Activated naive CD4-positive, alpha-beta T cell treated with anti-CD3 and anti-CD28 coated beads, Interleukin-2, amount 50 U/mL, for 72 hours (primary cell): ENCODE measurements at regions not wholly inside any gene's neighbourhood (a gene's known extent, or its start where the extent isn't known, plus 50 kb on each side); places are given as distances from the start of the nearest gene placed in this dataset.

Source experiments
- ATAC-seq, 2 donors: fragments of 150-1000 bp; cut with Tn5 transposase; 2 replicates each; pipeline ENCODE4 v1.10.0; 2021; ENCODE audit warnings: mild to moderate bottlenecking in 2 of 2, moderate library complexity in 2 of 2
- DNase-seq, 2 donors: peaks; one replicate each; pipeline ENCODE4 v3.0.0; 2021 to 2022; ENCODE audit warnings: low spot score in 2 of 2
- H3K27ac Mint-ChIP-seq, 2 donors: one replicate each; pipeline ENCODE4 v1.8.0; 2022; ENCODE audit warnings: mild to moderate bottlenecking in 2 of 2, mixed read lengths in 2 of 2
- H3K36me3 Mint-ChIP-seq, 2 donors: one replicate each; pipeline ENCODE4 v1.8.0; 2022; ENCODE audit warnings: mixed read lengths in 2 of 2
- H3K9me3 Mint-ChIP-seq, 2 donors: one replicate each; pipeline ENCODE4 v1.8.0; 2022; ENCODE audit warnings: mixed read lengths in 2 of 2

DNA sequence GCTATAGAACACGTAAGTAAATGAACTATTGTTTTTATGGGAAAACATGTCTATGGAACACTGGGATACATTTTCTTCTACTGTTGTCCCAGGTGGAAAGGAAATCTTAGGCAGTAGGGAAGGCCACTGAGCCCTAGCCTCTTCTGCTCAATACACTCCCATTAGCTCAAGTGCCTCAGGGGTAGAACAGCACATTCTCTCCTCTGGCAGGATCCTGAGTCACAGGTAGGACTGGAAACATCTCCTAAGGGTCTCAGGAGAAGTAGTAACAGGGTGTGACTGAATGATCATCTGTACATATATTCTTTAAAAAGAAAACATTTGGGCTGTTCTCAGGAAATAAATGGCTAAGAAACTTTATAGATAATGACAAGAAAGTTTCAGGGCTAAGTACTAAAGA lies 175.6 kb upstream of the ESRRG start:
- Mint-ChIP-seq H3K9me3 (peaks cover 5 to 12% of the 10 kb centered on the region in 2 donors), H3K27ac (no peak overlapping the region), H3K36me3 (no peaks in the 10 kb centered on the region)
- ATAC-seq (no peak), DNase-seq (no peak)

DNA sequence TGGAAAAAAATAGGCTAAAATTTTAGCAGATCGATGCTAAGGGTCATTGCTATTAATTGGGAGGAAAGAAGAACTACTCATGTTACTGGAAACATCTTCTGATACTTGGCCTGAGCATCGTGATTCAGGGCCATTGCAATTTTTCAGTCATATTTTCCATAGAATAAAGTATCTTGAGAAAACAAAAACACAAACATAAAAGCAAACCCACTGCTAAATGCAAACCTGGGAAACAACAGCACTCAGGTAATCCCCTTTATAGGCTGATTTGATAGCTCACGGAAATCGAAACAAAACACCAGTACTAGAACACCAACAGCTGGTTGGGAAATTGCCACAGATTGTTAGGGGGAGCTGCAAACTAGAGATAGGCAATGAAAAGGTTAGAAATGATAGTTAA lies 172.9 kb upstream of the ESRRG start:
- ATAC-seq (no peak), DNase-seq (no peak)
- H3K9me3 Mint-ChIP-seq = peaks cover 5 to 11% of the 10 kb centered on the region in 2 donors
- H3K36me3 Mint-ChIP-seq = peaks cover 0 to 3% of the 10 kb centered on the region in 2 donors
- no peak overlapping the region for H3K27ac Mint-ChIP-seq

DNA sequence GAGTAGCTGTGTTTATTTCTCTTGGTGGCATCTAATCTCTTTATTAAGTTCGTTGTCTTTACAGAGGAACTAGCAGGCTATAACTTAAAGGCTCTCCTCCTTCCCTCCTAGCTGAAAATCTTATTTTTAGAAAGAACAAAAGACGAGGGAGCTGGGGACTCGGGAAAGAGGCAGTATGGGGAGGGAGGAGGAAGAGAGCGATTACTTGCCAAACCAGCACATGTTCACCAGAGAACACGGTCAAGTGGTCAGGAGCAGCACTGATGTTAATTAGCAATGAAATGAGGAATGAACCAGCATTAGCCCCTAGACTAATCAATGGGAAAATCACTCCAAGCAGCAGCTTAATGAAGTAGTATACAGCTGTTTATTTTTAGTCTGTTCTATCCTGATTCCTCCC lies 171.3 kb upstream of the ESRRG start:
- H3K9me3 Mint-ChIP-seq = peaks cover 5 to 11% of the 10 kb centered on the region in 2 donors
- DNase-seq = no peak
- H3K27ac Mint-ChIP-seq = no peak overlapping the region
- ATAC-seq = no peak
- peaks cover 0 to 4% of the 10 kb centered on the region in 2 donors for H3K36me3 Mint-ChIP-seq

DNA sequence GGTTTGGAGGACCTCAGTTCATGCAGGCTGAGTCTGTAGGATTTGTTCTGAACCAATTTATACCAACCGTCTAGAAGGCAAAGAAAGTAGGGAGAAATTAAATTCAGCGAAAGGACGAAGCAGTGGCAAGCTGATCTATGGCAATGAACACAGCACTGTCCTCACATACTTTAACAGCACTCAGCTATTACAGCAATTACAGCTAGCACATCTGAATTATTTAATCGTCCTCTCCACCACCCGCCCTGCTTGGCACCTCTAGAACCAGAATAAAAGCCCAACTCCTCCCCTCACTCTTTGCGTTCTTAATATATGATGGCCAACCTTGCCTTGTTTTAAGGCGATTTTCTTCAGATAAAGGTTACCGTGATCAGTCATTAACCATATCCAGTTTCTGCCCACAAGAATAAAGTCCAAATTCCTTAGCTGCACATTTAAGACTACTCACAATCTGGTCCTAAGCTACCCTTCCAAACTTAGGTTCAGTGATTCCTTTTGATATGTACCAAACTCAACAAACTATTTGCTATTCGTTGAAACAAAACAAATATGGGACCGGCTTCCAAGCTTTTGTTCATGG lies 169.4 kb upstream of the ESRRG start:
- Mint-ChIP-seq H3K36me3 (peaks cover 0 to 4% of the 10 kb centered on the region in 2 donors), H3K27ac (peak overlapping the region in 1 of 2 donors; percentile 47), H3K9me3 (peaks cover 5 to 11% of the 10 kb centered on the region in 2 donors)
- ATAC-seq = no peak
- no peak for DNase-seq

DNA sequence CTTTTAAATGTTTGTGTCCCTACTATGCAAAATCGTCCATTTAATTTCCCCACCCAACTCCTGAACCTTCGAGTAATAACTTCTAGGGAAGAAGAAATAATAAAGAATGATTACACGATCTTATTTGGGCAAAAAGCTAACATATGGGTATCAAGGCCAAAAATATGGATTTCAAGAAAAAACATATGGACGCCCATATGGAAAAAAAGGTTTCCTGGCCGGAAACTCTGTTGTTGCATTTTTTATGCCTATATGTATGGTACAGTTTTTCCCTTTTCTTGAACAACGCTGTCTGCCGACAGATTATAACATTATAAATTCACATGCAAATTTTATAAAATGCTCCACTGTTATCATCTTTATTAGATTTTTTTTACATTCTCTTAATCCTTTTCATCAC lies 167.6 kb upstream of the ESRRG start:
- H3K9me3 Mint-ChIP-seq = peaks cover 0 to 4% of the 10 kb centered on the region in 2 donors
- ATAC-seq = no peak
- peaks cover 0 to 4% of the 10 kb centered on the region in 2 donors for H3K36me3 Mint-ChIP-seq
- no peak overlapping the region for H3K27ac Mint-ChIP-seq
- DNase-seq = no peak

DNA sequence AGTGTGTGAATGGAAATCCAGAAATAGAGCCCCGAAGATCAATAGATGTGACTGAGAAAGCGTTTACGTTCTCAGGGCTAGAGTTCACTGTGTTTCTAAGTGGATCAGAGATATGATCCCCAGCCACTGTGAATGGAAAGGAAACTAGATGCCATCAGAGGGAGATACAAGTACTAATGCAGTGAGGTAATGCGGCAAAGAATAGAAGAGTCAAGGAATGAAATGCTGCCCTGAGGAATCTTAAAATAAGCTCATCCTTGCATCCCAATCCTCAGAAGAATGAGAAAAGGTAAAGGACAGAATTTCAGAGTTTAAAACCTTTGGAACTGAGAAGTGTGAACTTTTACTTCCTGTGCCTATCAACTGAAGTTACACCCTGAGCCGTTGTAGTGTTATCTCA lies 165.5 kb upstream of the ESRRG start:
- H3K27ac Mint-ChIP-seq = no peak overlapping the region
- DNase-seq (no peak), ATAC-seq (no peak)
- peaks cover 0 to 4% of the 10 kb centered on the region in 2 donors for H3K36me3 Mint-ChIP-seq
- H3K9me3 Mint-ChIP-seq = peaks cover 0 to 7% of the 10 kb centered on the region in 2 donors

DNA sequence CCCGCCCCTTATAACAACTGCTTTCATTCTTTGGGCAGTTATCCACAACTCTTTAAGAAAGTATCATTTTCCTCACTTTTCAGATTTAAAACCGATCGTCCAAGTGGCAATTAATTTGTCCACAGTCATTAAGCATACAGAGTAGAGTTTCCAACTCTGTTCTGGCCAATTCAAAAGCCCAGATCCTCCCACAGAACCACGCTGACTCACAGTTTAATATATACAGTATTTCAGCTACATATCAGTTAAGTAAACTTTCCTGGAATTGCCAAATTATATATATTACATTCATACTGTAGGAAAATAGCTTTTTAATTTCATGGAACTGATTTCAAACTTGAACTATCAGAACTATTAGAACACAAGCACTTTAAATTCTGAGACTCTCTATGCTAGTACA lies 163.8 kb upstream of the ESRRG start:
- DNase-seq (no peak), ATAC-seq (no peak)
- H3K27ac Mint-ChIP-seq = no peak overlapping the region
- H3K36me3 Mint-ChIP-seq = peaks cover 0 to 4% of the 10 kb centered on the region in 2 donors
- peaks cover 0 to 7% of the 10 kb centered on the region in 2 donors for H3K9me3 Mint-ChIP-seq

DNA sequence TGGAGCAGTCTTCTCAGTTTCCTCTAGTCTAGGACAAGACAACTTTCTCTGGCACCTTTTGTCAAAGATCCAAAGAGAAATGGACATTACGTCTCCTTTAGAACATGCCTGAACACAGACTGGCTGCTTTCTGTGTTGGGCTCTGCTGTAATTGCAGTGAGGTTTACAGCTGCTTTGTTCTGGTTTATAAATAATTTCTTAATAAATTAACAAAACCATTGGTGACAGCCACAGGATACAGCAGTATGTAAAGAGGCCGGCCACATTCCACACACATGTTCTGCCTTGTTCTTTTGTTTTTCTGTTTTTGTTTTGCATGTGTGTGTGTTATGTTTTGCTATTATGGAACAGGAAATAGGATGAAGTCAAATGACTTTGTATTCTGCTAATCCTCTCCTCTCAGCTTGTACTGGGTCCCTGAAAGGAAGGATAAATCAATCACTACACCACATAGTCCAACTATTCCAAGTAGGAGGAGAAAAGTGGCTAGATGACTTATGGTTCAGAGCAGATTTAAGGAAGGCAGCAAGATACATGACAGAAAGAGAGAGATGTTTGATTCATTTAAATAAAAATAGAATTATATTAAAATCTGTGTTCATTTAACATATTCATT lies 161.5 kb upstream of the ESRRG start:
- Mint-ChIP-seq H3K36me3 (no peaks in the 10 kb centered on the region), H3K9me3 (peaks cover 0 to 3% of the 10 kb centered on the region in 2 donors), H3K27ac (no peak overlapping the region)
- ATAC-seq (no peak), DNase-seq (no peak)

DNA sequence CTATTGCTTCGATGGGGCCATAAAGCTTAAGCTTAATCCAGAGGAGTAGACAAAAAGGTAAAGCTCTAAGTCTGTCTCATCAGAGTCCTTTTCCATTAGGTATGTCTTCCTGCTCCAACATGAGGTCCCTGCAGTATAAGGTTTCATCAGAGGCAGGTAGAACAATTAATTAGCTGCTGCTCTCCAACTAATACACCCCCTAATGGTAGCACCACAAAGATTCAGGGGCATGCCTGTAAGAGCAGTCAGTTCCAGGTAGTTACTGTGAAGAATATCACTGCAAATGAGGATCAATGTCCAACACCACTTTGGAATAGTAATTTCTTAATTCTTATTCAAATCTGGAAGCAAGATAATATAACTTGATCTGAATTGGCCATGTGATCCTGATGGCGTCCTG lies 160.3 kb upstream of the ESRRG start:
- H3K9me3 Mint-ChIP-seq = peaks cover 0 to 3% of the 10 kb centered on the region in 2 donors
- no peak overlapping the region for H3K27ac Mint-ChIP-seq
- no peaks in the 10 kb centered on the region for H3K36me3 Mint-ChIP-seq
- ATAC-seq (no peak), DNase-seq (no peak)

DNA sequence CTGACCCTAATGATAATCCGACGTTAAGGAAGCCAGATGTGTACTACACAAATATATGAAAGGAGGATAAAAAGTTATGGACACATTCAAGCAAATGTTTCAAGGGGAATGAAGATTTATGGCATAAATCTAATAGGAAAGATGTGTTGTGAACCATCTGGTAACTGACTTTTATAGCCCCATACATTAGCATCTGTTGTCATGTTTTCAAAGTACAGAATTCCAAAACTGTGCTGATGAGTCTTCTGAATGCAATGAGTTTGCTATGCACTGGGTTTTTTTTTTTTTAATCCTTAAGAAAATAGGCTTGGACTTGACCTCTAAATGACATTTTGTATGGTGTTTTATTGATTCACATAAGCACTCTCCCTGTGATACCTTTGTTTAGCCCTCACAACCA lies 158.5 kb upstream of the ESRRG start:
- no peak for ATAC-seq
- no peaks in the 10 kb centered on the region for H3K36me3 Mint-ChIP-seq
- no peak for DNase-seq
- H3K9me3 Mint-ChIP-seq = peaks cover 0 to 3% of the 10 kb centered on the region in 2 donors
- no peak overlapping the region for H3K27ac Mint-ChIP-seq

DNA sequence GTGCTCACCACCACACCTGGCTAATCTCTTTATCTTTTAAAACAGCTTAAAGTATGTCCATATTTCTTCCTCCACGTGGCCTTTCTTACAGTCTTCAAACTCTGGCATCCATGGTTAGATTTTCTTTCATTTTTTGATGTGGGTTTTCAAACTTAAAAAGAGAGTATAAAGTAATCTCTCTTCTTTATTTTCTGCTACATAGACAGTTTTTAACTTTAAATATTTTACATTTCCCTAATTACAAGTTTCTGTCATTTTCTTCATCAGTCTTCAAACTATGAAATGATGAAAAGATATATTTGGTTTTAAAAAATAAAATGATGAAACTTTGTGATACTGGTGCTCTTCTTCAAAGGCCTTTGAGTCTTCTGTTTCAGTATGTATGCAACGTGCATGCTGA lies 143.5 kb upstream of the ESRRG start:
- no peak for ATAC-seq
- Mint-ChIP-seq H3K27ac (no peak overlapping the region), H3K9me3 (peaks cover 0 to 14% of the 10 kb centered on the region in 2 donors)

DNA sequence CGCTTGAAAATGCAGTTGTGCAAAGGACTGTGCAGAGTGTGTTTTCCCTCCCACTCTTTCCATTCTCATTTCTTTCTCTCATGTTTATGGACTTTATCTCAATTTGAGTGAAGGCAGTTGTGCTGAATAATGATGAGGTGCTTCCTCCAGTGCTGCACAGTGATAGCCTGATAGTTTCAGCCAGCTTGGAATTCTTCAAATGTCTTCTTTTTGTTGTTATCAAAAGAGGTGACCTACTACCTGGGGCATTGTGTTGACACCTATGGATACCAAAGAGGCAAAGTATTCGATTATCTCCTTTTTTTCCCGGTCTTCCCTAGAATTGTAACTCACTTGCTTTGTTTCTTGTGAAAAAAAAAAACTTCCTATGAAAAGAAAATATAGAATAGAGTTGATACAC lies 132.6 kb upstream of the ESRRG start:
- H3K9me3 Mint-ChIP-seq = peaks cover 11 to 24% of the 10 kb centered on the region in 2 donors
- ATAC-seq = no peak
- H3K36me3 Mint-ChIP-seq = no peaks in the 10 kb centered on the region

More for the DNA sequence above, 143.5 kb upstream of the ESRRG start:
- DNase-seq = no peak
- no peaks in the 10 kb centered on the region for H3K36me3 Mint-ChIP-seq

DNA sequence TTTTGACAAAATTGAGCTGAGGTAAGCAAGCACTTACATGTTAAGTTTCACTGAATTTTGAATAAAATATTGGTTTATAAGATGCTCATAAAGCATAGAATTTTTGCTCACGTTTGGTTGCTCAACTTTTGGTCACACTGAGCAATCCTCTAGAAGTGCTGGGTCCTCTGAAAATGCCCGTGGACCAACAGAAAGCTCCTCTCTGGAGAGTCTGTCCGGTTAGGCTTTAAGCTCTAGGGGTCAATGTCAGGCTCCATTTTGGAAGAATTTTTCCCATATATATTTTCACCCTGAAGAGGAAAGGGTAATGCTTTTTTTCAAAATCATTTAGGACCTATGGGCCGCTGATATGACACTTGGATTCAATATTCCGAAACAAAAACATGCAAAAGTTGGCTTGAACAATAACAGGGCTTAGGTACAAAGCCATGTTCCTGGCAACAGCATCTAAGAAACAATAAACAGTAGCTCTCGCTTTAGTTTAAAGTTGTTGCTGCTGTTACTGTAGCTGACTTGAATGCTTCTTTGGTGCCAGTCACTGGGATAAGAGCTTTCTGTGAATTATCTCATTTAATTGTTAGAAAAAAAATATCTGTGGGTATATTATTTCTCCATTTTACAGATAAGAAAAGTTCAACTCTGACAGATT lies 131.7 kb upstream of the ESRRG start:
- no peak for ATAC-seq

More for the DNA sequence above, 132.6 kb upstream of the ESRRG start:
- DNase-seq = no peak
- no peak overlapping the region for H3K27ac Mint-ChIP-seq

DNA sequence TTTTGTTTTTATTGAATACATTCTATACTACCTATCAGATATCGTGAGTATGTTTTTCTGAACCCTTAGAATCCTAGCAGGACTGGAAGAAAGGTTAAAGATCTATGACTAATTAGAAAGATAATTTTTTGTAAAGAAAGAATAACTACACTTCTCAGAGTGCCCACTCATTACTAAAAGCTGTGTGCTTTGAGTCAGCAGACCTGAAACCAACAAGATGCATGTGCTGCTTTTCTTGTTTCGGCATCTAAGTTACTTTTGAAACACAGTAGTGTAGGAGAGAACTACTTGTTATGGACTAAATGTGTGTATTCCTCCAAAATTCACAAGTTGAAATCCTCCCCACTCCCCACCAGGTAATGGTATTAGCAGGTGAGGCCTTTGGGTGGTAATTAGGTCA lies 127.8 kb upstream of the ESRRG start:
- Mint-ChIP-seq H3K9me3 (peaks cover 6 to 11% of the 10 kb centered on the region in 2 donors), H3K27ac (no peak overlapping the region), H3K36me3 (no peaks in the 10 kb centered on the region)
- no peak for DNase-seq
- ATAC-seq = no peak

More for the DNA sequence above, 131.7 kb upstream of the ESRRG start:
- no peak for DNase-seq
- Mint-ChIP-seq H3K27ac (no peak overlapping the region), H3K9me3 (peaks cover 11 to 21% of the 10 kb centered on the region in 2 donors), H3K36me3 (no peaks in the 10 kb centered on the region)

DNA sequence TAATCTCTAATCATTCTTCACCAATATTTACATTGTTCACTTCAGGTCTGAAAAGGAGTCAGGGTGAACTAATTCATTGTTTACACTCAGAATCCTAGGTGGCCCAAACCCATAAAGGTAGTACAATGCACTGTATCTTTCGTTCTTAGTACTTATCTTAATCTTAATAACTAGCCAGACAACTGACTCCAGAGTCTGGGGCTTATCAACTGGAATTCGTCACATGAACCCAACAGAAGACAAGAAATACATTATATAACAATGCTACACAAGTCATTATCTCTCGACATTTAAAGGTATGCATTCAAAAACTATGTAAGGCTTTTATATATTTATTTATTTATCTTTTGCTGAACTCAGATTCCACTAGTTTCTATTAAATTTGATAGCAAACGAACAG lies 125.9 kb upstream of the ESRRG start:
- H3K36me3 Mint-ChIP-seq = peaks cover 0 to 5% of the 10 kb centered on the region in 2 donors
- no peak for ATAC-seq
- H3K9me3 Mint-ChIP-seq = peaks cover 12 to 17% of the 10 kb centered on the region in 2 donors
- no peak for DNase-seq
- no peak overlapping the region for H3K27ac Mint-ChIP-seq

DNA sequence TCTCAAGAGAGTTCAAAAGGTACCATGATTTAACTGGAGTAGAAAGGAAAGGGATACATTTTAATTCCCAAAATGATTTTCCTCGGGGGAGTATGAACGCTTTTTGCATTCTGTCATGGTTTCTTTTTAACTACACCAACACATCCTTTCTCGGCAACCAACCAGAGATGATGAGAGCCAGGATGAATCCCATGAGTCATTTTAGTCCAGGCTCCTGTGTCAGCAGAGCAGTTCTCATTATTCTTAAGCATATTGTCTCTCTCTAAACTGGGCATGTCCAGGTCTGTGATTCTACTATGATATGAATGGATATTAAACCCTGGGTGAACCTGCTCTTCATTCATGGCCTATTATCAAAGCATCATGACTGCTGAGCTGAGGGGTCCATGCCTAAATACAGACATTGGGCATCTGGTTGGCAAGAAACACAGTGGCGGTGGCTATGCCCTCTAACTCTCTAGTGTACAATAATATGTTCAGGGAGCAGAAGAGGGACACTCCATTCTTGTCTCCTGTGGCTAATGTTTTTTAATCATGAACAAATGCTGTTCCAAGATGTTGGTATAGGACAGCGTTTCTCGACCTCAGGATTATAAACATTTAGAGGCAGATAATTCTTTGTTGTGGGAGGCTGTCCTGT lies 124.3 kb upstream of the ESRRG start:
- H3K36me3 Mint-ChIP-seq = peaks cover 0 to 5% of the 10 kb centered on the region in 2 donors
- ATAC-seq (no peak), DNase-seq (no peak)
- peaks cover 5 to 10% of the 10 kb centered on the region in 2 donors for H3K9me3 Mint-ChIP-seq
- no peak overlapping the region for H3K27ac Mint-ChIP-seq

DNA sequence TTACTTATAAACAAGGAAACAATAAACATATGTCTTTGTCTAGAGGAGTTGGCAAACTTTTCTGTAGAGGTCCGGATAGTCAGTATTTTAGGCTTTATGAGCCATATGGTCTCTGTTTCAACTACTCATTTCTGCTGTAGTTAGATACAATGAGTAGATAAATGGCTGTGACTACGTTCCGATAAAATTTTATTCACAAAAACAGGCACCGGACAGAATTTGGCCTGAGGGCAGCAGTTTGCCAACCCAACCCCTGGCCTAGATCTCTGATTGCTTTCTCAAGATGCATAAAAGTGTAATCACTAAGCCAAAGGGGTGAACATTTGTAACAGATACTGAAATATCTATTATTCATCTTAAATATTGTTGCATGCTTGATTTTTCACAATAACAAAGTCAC lies 123.1 kb upstream of the ESRRG start:
- no peak overlapping the region for H3K27ac Mint-ChIP-seq
- H3K9me3 Mint-ChIP-seq = peaks cover 5 to 10% of the 10 kb centered on the region in 2 donors
- DNase-seq (no peak), ATAC-seq (no peak)
- peaks cover 0 to 5% of the 10 kb centered on the region in 2 donors for H3K36me3 Mint-ChIP-seq
